ENCODE measurements at regions not wholly inside any gene's neighbourhood (a gene's known extent, or its start where the extent isn't known, plus 50 kb on each side); places are given as distances from the start of the nearest gene placed in this dataset.

- TF ChIP-seq CTCF (IDR thresholded peaks at IDR 0.05; ENCODE audit: low read depth, low read length) (no peak), EZH2phosphoT487 (IDR thresholded peaks at IDR 0.05; ENCODE audit: low read depth) (no peak)
Observed at GRCh38 chr16:85278839-85279238, 166.6 kb upstream of the CIBAR2 start.
